Fibroblast of skin of abdomen (primary cell): ENCODE measurements at regions not wholly inside any gene's neighbourhood (a gene's known extent, or its start where the extent isn't known, plus 50 kb on each side); places are given as distances from the start of the nearest gene placed in this dataset.

ENCODE experiments used
- DNase-seq: peaks from one replicate; pipeline ENCODE4 v3.0.0-alpha.2; 2013

DNA sequence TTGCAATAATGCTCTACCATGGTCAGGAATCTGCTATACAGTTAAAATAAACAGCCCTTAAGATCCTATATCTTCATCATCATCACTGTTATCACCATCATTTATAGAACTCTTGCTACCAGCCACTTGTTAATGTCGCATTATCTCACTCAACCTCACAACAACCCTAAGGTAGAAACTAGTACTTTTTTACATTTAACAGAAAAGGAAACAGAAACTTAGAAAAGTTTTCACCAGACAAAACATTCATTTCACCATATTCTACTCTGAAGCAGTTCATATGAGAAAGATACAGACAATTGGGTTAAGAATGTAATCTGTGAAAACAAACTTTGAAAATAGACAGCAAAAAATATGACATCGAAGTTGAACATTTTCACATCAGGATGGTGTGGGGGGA is 262.6 kb downstream of the ATG4C start:
- DNase-seq: no peak

DNA sequence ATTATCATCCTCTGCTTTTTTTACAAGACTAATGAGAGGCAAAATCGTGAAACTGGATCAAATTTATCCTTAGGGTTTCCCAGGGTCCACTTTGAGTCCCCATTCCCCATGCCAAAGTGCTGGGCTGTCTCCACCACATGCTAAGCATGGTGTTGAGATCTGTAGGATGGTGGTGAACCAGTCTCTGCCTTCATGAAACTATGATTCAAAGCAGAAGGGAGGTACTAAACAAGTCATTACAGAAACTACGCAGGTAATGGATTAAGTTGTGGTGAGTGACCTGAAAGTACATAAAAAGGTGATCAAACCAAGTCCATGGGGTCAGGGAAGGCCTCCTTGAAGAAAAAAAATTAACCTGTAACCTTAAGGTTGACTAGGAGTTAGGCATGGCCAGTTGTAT is 265.2 kb downstream of the ATG4C start:
- DNase-seq: no peak

DNA sequence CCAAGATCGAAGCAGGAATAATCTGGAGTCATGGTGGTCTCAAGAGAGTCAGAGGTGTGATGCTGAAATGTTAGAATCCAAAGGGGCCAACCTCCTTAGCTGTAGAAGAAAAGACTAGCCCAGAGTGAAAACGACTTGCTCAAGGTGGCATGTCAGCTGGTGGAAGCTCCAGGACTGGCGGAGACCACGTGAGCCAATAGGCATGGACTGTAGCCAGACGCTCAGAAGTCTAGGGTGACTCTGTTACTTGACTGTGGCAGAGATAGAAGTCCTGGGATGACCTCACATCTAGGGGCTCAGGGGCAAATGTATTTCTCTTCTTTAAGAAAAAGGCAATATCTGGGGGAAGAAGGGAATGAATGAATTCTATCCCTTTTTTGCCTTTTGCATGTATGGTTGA is 267.4 kb downstream of the ATG4C start:
- DNase-seq: no peak

GRCh38 chr1:63051886-63052285 is 268.0 kb downstream of the ATG4C start:
- no peak for DNase-seq

GRCh38 chr1:63054184-63054583 is 268.2 kb upstream of the FOXD3 start:
- DNase-seq: no peak

DNA sequence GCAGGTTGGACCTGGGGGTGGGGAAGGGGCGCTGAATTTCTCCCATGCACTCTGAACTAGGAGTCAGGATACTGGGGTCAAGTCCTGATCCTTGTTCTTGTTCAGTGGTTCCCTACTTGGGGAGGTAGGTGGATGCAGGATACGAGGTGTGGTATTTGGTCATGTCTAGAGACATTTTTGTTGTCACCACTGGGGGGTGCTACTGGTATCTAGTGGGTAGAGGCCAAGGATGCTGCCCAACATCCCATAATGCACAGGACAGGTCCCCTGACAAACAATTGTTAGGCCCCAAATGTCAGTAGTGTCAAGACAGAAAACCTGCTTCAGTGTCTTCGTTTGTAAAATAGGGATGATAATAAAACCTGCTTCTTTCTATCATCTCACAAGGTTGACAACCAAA is 259.0 kb upstream of the FOXD3 start:
- no peak for DNase-seq

GRCh38 chr1:63064135-63064534 is 258.2 kb upstream of the FOXD3 start:
- no peak for DNase-seq

DNA sequence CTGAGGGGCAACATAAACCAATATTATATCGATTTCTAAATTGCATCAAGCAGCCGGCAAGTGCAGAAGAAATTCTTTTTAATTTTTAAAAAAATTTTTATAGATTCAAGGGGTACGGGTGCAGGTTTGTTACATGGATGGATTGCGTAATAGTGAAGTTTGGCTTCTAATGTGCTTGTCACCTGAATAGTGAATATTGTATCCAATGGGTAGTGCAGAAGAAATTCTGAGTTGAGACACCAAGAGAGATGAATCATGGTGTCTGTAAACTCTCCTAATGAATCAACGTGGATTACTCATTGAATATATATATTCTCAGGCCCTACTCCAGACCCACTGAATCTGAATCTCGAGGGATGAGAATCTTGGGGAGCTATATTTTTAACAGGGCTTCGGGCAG is 253.7 kb upstream of the FOXD3 start:
- DNase-seq: no peak

DNA sequence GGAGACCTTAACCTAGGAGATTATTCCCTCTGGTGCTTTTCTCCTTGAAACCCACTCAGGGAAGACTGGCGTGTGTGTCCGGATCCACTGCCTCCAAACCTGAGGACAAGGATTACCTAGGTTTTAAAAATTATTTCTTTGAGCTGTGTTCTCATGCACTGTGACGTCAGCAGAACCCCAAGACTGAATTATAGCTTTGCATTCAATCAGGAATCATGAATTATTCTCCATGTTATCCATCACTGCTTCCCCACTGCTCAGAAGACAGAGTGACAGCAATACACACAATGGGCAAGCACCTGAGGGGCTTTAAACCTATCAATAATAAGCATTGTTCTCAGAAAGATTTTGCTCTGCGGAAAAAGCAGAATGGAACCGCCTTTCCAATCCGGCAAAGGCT is 253.2 kb upstream of the FOXD3 start:
- DNase-seq: no peak

GRCh38 chr1:63073309-63074306 is 248.8 kb upstream of the FOXD3 start:
- DNase-seq: no peak

GRCh38 chr1:63074321-63074720 is 248.0 kb upstream of the FOXD3 start:
- no peak for DNase-seq

DNA sequence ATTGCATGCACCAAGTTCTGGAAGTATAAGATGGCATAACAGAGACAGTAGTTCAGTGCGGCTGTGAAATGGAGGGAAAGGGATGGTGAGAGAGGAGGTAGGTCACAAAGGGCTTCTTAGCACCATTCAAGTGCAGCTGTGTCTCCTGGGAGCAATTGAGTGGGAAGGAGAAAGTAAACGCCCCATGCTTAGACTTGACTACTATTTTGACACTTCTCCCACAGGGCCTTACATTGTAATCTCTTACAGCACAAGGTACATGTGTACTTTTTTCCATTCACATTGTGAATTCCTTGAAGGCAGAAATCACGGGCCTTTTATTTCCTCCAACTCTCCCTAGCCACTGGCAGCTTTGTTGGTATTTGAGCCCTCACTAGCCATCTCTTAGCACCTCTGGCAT is 239.6 kb upstream of the FOXD3 start:
- no peak for DNase-seq

GRCh38 chr1:63087966-63088365 is 234.4 kb upstream of the FOXD3 start:
- DNase-seq: no peak

DNA sequence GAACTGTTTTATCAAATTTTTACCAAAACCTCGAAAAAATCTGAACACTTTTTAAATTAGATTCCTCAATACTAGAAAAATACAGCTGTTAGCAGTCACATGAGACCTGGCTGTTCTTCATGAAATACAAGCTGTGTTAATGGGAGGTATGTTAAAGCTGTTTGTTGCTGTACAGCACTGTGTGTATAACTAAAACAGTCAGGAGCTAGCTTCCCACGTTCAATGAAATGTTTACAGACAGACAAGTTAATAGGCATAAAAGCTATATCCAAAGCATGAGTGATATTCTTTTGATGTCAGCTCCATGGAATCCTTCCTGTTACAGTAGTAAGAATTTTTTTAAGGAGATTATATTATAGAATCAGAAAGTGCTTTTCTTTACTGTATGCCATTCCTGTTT is 223.2 kb upstream of the FOXD3 start:
- DNase-seq: no peak

- no peak for DNase-seq
These were observed 221.0 kb upstream of the FOXD3 start for GRCh38 chr1:63101336-63101735.

GRCh38 chr1:63103682-63104081 is 218.7 kb upstream of the FOXD3 start:
- no peak for DNase-seq

DNA sequence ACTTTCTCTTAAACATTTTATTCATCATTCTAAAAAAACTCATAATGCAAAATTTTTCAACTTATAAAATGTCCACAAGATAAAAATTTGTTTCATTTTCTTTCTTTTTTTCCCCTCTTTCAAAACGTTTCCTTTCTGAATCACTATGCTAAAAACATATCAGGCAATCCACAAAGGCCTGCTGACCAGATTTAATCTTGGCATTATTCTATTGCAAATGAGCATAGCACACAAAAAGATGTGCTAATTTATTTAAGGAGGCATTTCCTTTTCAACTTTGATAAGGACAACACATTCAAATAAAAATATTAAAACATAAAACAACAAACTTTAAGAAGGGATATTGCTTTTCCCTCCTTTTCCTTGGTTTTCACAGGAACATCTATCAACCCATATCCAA is 215.3 kb upstream of the FOXD3 start:
- no peak for DNase-seq

- peak; percentile 58 for DNase-seq
These were observed 214.2 kb upstream of the FOXD3 start for GRCh38 chr1:63108206-63108605.

DNA sequence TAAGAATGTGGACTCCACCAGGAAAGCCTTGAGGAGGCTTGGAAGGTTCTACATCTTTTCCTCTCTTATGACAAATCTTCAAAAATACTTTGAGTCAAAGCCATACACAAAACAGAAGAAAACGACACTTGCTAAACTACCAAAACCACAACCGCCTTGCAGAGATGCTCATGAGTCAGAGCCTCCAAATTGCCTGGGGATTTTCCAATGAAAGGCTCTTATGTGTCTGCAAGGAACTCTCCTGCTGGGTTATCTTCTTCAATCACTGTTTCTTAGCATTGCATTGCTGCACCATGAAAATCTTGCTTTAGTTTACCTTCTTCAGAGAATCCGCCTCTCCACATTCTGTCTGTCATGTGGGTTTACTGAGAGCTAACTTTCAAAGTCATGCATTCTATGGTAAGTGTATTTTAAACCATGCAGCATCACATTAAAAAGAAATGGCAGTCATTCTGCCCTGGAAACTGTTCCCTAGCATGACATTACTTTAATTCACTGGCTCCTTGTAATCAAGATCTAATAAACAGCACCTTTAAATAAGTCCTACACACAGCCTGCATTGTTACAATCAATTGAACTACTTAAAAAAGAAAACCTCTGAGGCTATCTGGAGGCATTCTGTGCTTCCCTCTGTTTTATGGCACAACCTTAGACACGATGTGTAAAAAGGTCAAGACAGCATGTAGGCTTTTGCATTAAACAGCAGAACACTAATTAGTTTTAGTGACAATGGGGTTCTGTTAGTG is 210.0 kb upstream of the FOXD3 start:
- DNase-seq: peak; percentile 77

DNA sequence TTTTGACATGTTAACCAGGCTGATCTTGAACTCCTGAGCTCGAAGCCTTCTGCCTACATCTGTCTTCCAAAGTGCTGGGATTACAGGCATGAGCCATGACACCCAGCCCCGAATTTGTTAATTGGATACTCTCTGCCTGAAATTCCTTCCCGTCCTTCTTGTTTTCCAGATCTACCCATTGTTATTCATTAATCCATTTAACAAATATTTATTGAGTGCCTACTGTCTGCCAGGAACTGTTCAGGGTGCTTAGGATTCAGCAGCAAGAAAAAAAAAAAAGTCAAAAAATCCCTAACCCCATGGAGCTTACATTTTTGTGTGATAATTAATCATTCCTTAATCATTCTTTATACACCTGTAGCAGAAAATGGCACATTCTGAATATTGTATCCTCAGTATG is 206.8 kb upstream of the FOXD3 start:
- no peak for DNase-seq

GRCh38 chr1:63116016-63116415 is 206.4 kb upstream of the FOXD3 start:
- no peak for DNase-seq

- DNase-seq: peak; percentile 39
These were observed 202.7 kb upstream of the FOXD3 start for GRCh38 chr1:63119575-63120155.

DNA sequence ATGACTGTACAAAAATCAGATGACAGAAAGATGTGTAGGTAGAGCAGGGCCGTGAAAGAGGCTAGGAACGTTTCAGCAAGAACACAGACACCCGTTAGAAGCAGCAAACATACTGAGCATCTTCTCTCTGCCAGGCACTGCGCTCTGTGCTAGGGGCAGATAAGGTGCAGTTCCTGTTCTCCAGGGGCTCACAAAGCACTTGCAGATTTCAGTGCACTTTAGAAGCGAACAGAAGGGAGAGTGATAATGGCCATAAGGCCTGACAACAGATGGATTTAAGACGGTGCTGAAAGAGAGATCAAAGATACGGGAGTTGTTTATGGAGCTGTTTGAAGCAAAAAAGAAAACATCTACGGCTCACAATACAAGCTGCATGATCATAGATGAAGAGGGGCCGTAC is 200.3 kb upstream of the FOXD3 start:
- no peak for DNase-seq
